ENCODE measurements at regions not wholly inside any gene's neighbourhood (a gene's known extent, or its start where the extent isn't known, plus 50 kb on each side); places are given as distances from the start of the nearest gene placed in this dataset.

GRCh38 chr3:6099458-6100075 lies 761.3 kb upstream of the GRM7 start:
- TF ChIP-seq CTCF (conservative IDR thresholded peaks at IDR 0.05; ENCODE audit: low read length) (no peak), EZH2phosphoT487 (IDR thresholded peaks at IDR 0.05; ENCODE audit: borderline replicate concordance) (no peak)

All from Loucy (cell line).